Fibroblast of skin of abdomen (primary cell): ENCODE measurements at regions not wholly inside any gene's neighbourhood (a gene's known extent, or its start where the extent isn't known, plus 50 kb on each side); places are given as distances from the start of the nearest gene placed in this dataset.

Source experiments
- DNase-seq: peaks from one replicate; pipeline ENCODE4 v3.0.0-alpha.2; 2013

- peak; percentile 83 for DNase-seq
Observed at GRCh38 chr13:30125422-30126073, 181.8 kb downstream of the KATNAL1 start.

- DNase-seq = no peak
Observed at GRCh38 chr13:30124131-30124768, 183.1 kb downstream of the KATNAL1 start.

GRCh38 chr13:30123575-30123974 lies 183.8 kb downstream of the KATNAL1 start:
- no peak for DNase-seq

- DNase-seq = no peak
Observed at GRCh38 chr13:30121666-30122065, 185.7 kb downstream of the KATNAL1 start.

GRCh38 chr13:30121244-30121643 lies 186.1 kb downstream of the KATNAL1 start:
- DNase-seq = no peak

DNA sequence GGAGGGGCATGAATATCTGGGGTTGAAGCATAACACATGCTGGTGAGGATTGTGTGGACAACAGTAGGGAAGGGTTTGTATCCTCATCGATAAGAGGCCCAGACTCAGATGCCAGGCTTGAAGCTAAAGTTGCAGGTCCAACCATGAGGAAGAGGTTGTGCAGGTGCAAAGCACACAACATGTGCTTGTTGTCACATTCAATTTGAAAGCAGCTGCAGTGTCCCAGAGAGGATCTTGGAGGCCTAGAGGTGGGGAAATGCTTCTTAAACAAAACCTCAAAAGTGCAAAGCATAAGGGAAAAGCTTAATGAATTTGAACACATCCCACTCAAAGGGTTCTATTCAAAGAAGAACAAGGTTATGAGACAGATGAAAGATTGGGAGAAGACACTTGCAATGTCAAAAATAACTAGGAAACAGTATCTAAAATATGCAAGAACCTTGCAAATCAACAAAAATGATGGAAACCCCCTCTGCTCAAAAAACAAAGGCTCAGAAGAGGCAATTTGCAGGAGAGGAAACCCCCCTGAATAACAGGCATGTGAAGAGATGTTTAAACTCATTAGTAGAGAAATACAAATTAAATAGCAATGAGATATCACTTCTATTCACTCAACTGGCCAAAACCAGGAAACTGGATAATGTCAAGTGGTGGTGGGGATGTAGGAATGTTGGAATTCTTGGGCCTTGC lies 187.1 kb downstream of the KATNAL1 start:
- DNase-seq = no peak

DNA sequence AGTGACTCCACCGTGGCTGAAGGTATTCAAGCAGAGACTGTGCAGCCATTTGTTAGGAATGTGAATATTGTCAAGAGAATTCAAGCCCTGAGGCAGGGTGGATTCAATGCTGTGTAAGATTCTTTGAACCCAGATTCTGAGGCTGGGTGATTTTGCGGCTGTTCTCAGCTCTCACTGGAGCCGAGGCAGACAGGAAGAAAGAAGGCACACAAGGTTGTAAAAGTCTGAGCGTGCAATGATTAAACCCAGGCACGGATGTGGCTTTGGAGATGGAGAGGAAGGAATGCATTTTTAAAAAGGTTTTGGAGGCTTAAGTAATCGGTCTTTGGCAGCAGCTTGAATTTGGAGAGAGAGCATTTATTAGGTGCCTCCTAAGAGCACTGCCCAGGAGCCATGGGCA lies 187.9 kb downstream of the KATNAL1 start:
- DNase-seq = peak; percentile 87

GRCh38 chr13:30116379-30116778 lies 191.0 kb downstream of the KATNAL1 start:
- no peak for DNase-seq

DNA sequence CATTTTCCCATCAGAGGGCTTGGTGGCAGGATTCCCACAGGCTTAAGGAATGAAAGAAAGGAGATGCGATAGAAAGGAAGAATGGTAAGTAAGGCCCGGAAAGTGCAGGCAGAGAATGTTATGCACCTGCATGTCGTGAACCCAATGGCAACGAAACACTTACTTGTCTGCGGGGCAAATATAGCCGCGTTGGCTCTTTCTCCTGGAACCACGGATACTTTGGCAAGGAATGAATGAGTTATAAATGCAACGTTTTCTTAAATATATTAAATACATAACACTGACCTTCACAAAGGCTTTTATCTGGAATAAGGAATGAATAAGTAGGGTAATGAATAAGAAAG lies 192.1 kb downstream of the KATNAL1 start:
- no peak for DNase-seq

GRCh38 chr13:30114571-30115256 lies 192.6 kb downstream of the KATNAL1 start:
- DNase-seq = peak; percentile 76

DNA sequence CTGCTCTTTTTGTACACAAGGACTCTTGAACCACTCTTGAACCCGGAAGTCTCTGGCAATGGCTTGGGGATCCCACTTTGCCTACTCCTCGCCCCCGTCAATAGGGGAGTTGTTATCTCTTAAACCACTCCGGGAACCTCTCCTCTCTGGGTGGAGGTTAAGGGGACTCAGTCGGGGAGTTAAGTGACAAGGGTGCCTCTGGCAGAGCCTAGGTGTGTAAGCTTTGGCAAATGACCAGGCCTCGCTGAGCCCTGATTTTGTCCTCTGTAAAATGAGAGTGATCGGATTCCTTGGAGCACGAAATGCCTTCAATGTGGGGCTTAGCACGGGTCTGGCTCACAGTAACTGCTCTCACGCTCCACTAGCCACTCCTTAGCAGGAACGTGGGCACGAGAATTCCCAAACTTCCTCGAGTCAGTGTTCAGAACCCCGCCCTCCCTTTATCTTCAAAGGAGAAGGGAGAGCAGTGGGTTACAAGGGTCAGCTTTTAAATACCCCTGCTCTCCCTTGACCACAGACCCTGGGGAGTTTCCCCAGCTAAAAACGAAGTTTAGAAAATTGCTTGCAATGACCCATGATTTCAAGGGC lies 193.3 kb downstream of the KATNAL1 start:
- DNase-seq = no peak

DNA sequence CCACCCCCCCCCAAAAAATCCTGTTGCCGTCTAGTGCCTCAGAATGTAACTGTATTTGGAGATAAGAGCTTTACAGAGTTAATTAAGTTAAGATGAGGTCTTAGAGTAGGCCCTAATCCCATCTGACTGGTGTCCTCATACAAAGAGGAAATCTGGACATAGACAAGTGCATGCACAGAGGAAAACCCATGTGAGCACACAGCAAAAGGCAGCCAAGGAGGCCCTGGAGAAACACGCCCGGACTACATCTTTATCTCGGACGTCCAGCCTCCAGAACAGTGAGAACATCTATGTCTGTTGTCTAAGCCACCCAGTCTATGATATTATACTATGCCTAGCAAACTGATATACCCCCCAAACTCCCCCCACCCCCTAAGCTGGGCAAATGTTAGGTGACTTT lies 193.8 kb downstream of the KATNAL1 start:
- DNase-seq = no peak

DNA sequence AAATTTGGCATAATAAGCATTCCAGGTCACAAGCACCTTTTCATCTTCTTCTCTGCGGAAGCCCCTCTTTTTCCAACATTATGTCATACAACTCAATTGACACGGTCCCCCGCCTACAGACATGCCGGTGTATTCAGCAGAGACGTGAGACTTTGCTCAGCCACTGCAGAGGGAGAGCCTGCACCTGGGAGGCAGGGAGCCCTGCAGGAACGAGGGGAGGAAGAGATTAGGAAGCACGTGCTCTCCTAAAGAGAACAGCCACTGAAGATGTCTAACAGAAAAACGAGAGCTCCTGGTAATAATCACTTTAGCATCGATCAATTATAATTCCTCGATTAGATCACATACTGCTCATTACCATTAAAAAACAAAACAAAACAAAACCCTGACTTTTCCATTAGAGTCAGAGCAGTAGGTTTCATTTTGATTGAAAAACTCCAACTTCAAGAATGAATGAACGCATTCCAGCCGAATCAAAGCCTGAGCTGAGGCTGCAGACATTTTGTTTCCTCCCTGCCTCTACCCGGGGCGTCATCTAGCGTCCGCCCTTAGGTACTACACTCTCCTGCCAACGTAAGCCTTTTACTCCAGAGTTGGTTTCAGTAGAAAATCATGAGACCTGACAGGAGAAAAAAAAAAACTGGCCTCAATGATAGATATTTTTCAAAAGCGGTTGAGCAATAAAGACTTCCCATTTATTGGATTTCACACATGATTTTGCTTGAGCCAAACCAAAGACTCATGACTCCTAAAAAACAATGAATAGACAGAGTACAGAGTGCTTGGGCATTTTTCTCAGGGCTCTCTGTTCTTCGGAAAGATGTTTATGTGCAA lies 194.5 kb downstream of the KATNAL1 start:
- peak; percentile 85 for DNase-seq

- no peak for DNase-seq
Observed at GRCh38 chr13:30111810-30112209, 195.5 kb downstream of the KATNAL1 start.

- peak; percentile 54 for DNase-seq
Observed at GRCh38 chr13:30110301-30111070, 196.9 kb downstream of the KATNAL1 start.

GRCh38 chr13:30109471-30110135 lies 197.7 kb downstream of the KATNAL1 start:
- no peak for DNase-seq

DNA sequence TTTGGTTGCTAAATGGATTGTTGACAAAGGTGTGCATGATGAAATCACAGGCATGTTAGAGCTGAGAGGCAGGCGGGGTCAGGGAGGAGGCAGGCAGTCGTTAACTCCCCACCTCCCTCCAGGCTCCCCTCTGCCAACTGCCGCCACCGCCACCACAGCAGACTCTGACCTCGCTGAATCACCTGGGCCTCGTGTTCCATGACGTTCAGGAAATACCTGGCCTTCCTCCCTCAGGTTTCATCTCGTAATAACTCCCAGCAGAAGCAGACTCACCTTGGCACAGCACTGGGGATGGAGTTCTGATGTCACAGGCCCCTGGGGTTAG lies 198.5 kb downstream of the KATNAL1 start:
- no peak for DNase-seq

DNA sequence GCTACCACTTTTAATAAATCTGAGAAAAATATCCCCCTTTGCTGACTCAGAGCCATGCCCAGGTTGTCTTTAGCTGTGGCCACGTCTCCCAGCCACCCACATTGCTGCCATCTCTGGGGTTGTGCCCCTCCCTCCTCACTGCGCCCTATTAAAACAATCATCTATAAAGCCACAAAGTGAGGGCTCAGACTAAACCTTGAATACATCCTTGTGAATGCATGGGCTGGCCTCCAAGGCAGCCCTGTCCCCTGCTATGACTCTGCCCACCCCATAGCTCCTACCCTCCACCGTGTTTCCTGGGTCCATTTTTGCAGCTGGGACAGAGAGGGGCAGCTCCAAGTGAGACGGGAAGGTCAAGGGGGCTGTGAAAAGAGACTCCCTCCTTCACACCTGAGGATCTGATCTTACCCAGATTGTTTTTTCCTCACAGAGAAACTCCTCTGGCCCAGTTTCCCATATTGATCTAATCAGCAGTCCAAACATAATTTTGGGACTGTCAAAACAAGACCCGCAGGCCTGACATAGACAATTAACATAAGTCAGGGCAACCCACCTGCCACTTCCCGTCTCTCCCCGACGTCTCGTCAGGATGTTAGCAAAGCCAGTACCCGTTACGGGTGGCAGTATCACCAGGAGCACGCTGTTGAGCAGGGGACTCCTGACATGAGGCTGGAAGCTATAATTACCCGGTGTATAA lies 199.0 kb downstream of the KATNAL1 start:
- no peak for DNase-seq

DNA sequence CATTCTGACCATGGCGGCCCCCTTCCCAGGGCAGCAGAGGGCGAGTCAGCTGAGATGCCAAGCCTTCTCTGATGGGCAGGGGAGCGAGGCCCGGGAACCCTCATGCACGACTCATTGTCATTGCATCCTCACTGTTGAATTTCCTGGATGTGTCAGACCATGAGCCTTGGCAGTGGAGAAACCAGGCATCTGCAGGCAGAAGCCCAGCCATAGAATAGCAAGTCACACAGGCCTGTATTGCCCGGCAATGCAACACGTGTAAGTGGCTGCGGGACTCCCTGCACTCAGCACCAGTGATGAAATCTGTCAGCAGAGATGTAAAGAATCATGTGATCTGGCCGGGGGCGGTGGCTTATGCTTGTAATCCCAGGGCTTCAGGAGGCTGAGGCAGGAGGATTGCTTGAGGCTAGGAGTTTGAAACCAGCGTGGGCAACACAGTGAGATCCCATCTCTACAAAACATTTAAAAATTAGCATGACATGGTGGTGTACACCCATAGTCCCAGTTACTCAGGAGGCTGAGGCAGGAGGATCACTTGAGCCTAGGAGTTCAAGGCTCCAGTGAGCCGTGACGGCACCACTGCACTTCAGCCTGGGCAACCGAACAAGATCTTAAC lies 199.7 kb downstream of the KATNAL1 start:
- DNase-seq = peak; percentile 70

- DNase-seq = no peak
Observed at GRCh38 chr13:30107121-30107520, 200.2 kb downstream of the KATNAL1 start.
